Forelimb muscle (tissue), 1 donor: ENCODE measurements at regions not wholly inside any gene's neighbourhood (a gene's known extent, or its start where the extent isn't known, plus 50 kb on each side); places are given as distances from the start of the nearest gene placed in this dataset.
A peak's percentile ranks its signal among the peaks of the same experiment; 100 is the strongest.
"Not testable (repeated sequence)": the region's sequence is repeated elsewhere in the genome, so short reads cannot be mapped to it uniquely, and the experiment has no call there.

Experiments
- DNase-seq: peaks from one replicate; pipeline ENCODE4 v3.0.0-alpha.2; 2013; ENCODE audit warnings: low read depth

DNA sequence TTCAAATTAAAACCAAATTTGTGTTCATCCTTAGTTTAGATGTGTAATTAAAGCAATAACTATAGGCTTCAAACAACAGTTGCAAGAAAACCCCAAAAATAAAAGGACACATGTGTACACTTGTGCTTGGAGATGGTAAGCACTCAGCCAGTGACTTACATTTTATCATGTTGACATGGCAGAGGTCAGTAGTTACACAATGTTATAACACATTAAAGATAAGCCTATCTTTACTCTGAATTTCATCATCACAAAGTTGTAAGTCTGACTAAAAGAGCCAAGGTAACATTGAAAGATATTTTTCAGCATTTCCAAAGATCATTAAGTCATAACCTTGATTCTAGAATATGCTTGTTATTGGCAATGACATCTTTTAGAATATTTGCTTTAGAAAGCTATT lies 98.5 kb upstream of the PNPLA4 start:
- no peak for DNase-seq

DNA sequence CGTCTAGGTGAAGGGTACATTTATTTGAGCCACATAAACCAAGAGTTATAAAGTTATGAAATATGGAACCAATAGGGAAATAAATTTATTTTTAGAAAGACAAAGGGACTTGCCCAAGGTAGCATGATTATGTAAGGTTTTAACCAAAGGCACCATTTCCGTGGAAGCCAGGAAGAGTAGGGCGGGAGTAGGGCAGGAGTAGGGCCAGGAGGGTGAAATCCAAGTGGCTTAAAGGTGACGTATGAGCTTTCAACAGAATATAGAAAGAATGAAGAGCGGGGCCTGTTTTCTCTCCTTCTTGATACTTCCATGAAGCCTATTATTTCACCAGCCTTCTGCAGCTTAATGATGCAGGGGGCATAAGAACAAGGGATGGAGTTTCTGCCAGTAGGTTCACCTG lies 91.7 kb upstream of the PNPLA4 start:
- no peak for DNase-seq

DNA sequence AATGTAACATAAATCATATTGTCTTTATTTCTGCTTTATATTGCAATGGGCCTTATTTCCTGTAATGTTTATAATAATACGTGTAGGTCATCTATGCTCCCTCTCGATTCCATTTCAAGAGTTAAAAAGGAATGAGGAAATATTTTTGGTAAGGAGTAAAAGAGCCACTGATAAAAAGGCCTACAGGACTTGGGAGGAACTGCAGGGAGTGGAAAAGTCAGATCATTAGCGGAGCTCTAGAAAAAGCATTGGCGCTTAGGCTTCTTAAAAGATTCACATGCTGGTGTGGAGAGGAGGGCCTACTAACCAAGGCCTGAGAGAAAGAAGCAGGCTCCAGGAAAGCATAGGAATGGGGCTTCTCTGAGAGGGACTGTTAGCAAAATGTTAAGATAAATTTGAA lies 82.9 kb upstream of the PNPLA4 start:
- no peak for DNase-seq

DNA sequence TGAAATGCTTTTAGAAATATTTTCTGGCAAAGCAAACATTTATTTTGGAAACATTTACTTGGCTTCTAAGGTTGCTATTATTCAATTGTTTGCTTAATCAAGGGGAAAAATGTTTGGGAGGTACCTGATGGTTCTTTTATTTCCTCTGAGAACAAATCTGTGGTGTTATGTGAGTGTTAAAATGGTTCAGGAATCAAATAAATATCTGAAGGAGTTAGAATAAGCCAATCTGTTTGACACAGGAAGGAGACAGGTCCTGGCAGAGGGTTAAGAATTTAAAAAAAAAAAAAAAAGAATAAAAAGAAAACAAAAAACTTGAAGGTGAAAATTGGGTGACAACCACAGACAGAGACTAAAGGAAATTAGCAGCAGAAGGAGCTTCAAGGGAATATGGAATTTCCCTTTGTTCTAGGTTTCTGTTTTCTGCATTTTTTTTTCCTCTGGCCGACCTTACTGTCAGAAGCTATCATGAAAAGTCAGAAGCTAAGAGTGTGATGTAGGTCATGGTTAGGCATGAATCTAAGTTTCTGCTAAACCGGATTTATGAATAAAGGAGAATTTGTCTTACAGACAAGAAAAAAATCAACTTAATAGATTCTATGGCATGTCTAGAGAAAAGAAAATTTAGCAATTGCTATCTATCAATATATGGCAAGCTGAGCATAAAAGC lies 78.6 kb upstream of the PNPLA4 start:
- no peak for DNase-seq

DNA sequence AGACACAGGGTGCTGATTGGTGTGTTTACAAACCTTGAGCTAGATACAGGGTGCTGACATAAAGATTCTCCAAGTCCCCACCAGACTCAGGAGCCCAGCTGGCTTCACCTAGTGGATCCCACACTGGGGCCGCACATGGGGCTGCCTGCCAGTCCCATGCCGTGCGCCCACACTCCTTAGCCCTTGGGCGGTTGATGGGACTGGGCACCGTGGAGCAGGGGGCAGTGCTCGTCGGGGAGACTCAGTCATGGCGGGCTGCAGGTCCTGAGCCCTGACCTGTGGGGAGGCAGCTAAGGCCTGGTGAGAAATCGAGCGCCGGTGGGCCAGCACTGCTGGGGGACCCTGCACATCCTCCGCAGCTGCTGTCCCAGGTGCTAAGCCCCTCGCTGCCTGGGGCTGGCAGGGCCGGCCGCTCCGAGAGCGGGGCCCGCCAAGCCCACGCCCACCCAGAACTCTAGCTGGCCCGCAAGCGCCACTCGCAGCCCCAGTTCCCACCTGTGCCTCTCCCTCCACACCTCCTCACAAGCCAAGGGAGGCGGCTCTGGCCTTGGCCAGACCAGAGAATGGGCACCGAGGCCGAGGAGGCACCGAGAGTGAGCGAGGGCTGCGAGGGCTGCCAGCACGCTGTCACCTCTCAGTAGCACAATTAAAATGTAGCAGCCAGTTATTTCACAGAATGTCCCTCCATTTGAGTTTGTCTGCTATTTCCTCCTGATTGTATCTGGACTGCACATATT lies 76.1 kb upstream of the PNPLA4 start:
- no peak for DNase-seq

DNA sequence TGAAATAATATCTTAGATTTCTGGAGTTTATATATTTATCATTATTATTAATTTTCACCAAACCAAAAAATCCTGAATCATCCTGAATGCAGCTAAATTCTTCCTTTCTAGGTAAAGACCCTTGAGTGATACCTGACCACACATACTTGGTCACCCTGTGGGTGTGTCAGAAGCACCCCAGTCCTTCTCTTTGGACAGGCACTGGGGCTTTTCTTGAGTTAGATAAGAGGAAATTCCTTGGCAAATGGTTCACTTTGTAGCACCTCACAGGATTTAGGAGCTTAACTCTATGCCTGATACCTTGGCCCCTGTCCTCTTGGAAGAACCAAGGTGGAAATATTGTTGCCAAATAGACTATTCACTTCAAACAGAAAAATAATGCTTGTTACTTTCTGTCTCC lies 69.6 kb upstream of the PNPLA4 start:
- no peak for DNase-seq

- peak; percentile 22 for DNase-seq
Observed at GRCh38 chrX:7996414-7996813, 69.2 kb upstream of the PNPLA4 start.

GRCh38 chrX:7993873-7994272 lies 66.7 kb upstream of the PNPLA4 start:
- no peak for DNase-seq

DNA sequence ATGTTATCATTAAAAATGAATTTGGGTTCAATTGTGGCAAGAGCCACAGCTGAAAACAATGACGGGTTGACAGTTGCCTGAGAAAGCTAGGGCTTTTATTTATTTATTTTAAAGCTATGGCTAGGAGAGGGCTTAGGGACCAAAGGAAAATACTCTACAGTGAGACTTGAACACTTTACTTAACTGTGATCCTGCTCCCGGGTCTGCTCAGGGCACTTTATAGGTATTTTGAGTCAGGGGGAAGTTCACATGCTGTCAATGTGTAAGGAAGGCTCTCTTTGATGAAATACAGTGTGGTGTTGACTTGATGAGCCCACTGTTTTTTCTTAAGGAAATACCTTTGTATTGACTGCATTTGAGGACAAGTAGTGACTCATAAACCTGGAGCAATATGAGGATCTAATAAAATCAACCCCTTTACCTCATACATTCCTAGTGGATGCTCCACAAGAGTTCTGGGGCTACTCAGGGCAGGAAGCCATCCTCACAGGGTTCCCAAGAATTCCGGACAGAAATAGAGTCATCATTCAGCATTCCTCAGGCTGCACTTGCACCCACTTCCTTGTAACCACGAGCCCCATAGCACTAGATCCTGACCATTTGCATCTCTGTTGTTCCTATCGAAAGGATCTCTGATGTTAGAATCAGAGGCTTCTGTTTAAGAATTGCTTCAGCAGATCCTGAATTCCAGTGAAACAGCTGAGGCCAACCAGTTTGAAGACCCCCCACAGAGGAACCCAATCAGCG lies 61.0 kb upstream of the PNPLA4 start:
- not testable (repeated sequence) for DNase-seq

DNA sequence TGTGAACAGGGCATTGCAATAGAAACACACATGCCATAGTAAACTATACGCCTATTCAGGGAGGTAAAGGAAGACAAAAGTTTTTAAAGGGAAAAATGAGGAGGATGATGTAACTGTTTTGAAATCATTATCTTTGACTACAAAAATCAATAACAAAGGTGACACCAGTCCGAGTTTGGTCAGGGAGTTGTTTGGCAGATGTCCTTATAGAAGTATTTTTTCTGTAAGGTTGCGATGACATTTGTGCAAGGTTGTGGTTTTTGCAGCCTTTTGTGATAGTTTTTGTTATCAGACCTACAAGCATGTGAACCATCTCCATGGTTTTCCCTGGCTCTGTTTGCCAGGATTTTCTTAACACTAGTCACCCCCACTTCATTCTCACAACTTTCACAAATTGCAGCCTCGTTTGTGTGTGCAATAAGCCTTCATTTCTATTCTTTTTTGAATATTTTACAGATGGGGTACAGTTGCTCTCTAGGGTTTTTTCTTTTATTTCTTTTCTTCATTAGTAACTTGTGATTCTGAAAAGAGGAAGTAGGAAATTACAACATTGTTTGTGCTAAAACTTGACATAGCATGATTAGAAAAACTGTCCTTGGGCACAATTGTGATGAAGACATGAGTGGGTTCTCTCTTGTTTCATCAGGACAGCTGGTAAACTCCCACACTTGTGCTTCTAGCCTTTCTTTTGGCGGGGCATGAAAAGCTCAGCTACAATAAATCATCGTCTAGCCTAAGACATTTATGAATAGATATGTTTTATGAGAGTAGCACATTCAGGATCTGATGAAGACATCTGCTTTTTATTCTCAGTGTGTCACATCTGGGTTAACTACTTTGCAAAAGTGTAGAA lies 60.2 kb upstream of the PNPLA4 start:
- no peak for DNase-seq

GRCh38 chrX:7986738-7987137 lies 59.5 kb upstream of the PNPLA4 start:
- not testable (repeated sequence) for DNase-seq

GRCh38 chrX:7985568-7985967 lies 58.4 kb upstream of the PNPLA4 start:
- DNase-seq: no peak

DNA sequence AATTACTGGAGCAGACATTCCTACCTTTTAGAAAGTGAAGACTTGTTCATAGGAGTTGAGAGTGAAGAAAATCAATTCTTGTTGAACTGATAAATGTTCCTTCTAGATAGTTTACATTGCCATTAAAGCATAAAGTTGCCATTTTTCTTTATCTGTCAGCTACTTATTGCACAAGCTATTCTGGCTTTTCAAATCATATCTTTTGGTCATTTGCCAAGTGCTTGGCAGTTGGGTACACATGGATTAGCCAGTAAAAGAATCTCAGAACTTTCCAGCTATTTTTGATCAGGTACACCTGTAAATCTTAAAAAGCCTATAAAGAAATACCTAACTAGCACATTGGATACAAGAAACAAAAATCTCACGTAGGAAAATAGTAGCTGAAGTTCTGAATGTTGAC lies 56.4 kb upstream of the PNPLA4 start:
- DNase-seq: no peak
